A673 (cell line): ENCODE measurements at regions not wholly inside any gene's neighbourhood (a gene's known extent, or its start where the extent isn't known, plus 50 kb on each side); places are given as distances from the start of the nearest gene placed in this dataset.

Experiments used
- EZH2 ChIP-seq: fragments of 200-600 bp; sonication (generic); IDR thresholded peaks from 2 replicates; pipeline ENCODE4 v1.6.1; 2017; ENCODE audit warnings: borderline replicate concordance, low read depth, mild to moderate bottlenecking, mixed read lengths, antibody characterized with exemption, low read length; ENCODE audit not compliant: poor library complexity, severe bottlenecking
- TF ChIP-seq, protein P1 (sequence below): fragments of 300-800, 200-600 bp; sonication (generic); conservative IDR thresholded peaks from 2 replicates; pipeline ENCODE4 v1.5.1; 2017; ENCODE audit warnings: low read depth, mild to moderate bottlenecking, antibody characterized with exemption, low read length, moderate library complexity, mixed read lengths

DNA sequence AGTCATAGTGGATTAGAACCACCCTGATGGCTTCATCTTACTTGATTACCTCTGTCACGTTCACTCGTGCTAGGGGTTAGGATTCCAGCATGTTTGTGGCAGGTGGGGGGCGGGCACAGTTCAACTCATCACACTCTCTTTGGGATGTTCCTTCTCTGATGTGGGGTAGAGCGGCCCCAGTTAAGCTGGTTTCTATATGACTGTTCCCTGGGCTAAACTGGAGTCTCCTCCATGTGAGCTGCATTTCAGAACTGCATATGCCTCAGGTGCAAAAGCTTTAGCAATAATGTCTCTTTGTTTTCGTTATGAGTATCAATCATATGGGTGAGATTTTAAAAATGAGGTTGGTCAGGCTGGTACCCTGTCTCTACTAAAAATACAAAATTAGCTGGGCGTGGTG, 393.2 kb downstream of the RPS6KC1 start:
- TF ChIP-seq, protein P1, sequence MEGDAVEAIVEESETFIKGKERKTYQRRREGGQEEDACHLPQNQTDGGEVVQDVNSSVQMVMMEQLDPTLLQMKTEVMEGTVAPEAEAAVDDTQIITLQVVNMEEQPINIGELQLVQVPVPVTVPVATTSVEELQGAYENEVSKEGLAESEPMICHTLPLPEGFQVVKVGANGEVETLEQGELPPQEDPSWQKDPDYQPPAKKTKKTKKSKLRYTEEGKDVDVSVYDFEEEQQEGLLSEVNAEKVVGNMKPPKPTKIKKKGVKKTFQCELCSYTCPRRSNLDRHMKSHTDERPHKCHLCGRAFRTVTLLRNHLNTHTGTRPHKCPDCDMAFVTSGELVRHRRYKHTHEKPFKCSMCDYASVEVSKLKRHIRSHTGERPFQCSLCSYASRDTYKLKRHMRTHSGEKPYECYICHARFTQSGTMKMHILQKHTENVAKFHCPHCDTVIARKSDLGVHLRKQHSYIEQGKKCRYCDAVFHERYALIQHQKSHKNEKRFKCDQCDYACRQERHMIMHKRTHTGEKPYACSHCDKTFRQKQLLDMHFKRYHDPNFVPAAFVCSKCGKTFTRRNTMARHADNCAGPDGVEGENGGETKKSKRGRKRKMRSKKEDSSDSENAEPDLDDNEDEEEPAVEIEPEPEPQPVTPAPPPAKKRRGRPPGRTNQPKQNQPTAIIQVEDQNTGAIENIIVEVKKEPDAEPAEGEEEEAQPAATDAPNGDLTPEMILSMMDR: no peak
- no peak for TF ChIP-seq EZH2
